ENCODE measurements at regions not wholly inside any gene's neighbourhood (a gene's known extent, or its start where the extent isn't known, plus 50 kb on each side); places are given as distances from the start of the nearest gene placed in this dataset.

GRCh38 chr3:150242220-150242936, 165.7 kb upstream of the TSC22D2 start (continued):
- no peak for TF ChIP-seq ARID4B (CRISPR knock-in tag; IDR thresholded peaks at IDR 0.05; ENCODE audit: borderline replicate concordance)
- no peak for TF ChIP-seq MAX (CRISPR knock-in tag; IDR thresholded peaks at IDR 0.05)
- TF ChIP-seq E2F1 (CRISPR knock-in tag; IDR thresholded peaks at IDR 0.05) = no peak
- TF ChIP-seq EMX1 (CRISPR knock-in tag; IDR thresholded peaks at IDR 0.05) = no peak
- no peak for TF ChIP-seq FOXK1 (CRISPR knock-in tag; IDR thresholded peaks at IDR 0.05)
- no peak for TF ChIP-seq JAZF1 (CRISPR knock-in tag; IDR thresholded peaks at IDR 0.05)
- no peak for TF ChIP-seq ERG (CRISPR knock-in tag; IDR thresholded peaks at IDR 0.05)
- TF ChIP-seq ATF6 (CRISPR knock-in tag; IDR thresholded peaks at IDR 0.05) = no peak

- ChIA-PET CTCF (interaction anchor here (0.6 to 6.7 kb wide), 12 partner anchors 9 to 263 kb away, joined by 3 to 68 read pairs (median 5); partner anchors contain the start of gene TSC22D2), POLR2A (no interaction called here)
- peaks cover 28% of the 10 kb centered on the region for H3K4me1 Mint-ChIP-seq
- H3K27ac Mint-ChIP-seq = no peak overlapping the region
- no peak overlapping the region for H3K4me3 Mint-ChIP-seq
- DNase-seq (ENCODE audit: low spot score) = no peak
- H3K36me3 Mint-ChIP-seq = no peaks in the 10 kb centered on the region
- H3K27me3 Mint-ChIP-seq (ENCODE audit: low read depth) = no peaks in the 10 kb centered on the region
- peak; percentile 57 for ATAC-seq
- TF ChIP-seq NR1H2 (CRISPR knock-in tag; IDR thresholded peaks at IDR 0.05) (no peak), HMGA2 (CRISPR knock-in tag; IDR thresholded peaks at IDR 0.05) (no peak), MLX (CRISPR knock-in tag; IDR thresholded peaks at IDR 0.05) (no peak), ZSCAN18 (CRISPR knock-in tag; IDR thresholded peaks at IDR 0.05) (no peak), STAT6 (CRISPR knock-in tag; conservative IDR thresholded peaks at IDR 0.05; ENCODE audit: low read depth) (no peak), PRRX2 (CRISPR knock-in tag; IDR thresholded peaks at IDR 0.05) (no peak), TEAD1 (CRISPR knock-in tag; IDR thresholded peaks at IDR 0.05) (no peak), USF2 (CRISPR knock-in tag; IDR thresholded peaks at IDR 0.05) (peak; percentile 44), ATF6 (CRISPR knock-in tag; IDR thresholded peaks at IDR 0.05) (no peak)
- H3K9me3 Mint-ChIP-seq = no peaks in the 10 kb centered on the region
Observed at GRCh38 chr3:150240891-150241290, 167.2 kb upstream of the TSC22D2 start.
